Retinal pigment epithelial cell (primary cell): ENCODE measurements at regions not wholly inside any gene's neighbourhood (a gene's known extent, or its start where the extent isn't known, plus 50 kb on each side); places are given as distances from the start of the nearest gene placed in this dataset.

ENCODE experiments used
- DNase-seq: peaks from one replicate; pipeline ENCODE4 v3.0.0-alpha.2; 2010; ENCODE audit warnings: low read depth
- H3K4me3 ChIP-seq: 2 replicates; pipeline ENCODE4 v1.5.1; 2011; ENCODE audit warnings: mild to moderate bottlenecking, low read length, control low read depth, moderate library complexity
- CTCF ChIP-seq: conservative IDR thresholded peaks from 2 replicates; pipeline ENCODE4 v1.5.1; 2011; ENCODE audit warnings: low read depth, low read length, control low read depth, inconsistent platforms

GRCh38 chr1:98305362-98305761, 356.2 kb upstream of the SNX7 start:
- TF ChIP-seq CTCF, result no peak
- no peak overlapping the region for H3K4me3 ChIP-seq
- DNase-seq, result no peak

DNA sequence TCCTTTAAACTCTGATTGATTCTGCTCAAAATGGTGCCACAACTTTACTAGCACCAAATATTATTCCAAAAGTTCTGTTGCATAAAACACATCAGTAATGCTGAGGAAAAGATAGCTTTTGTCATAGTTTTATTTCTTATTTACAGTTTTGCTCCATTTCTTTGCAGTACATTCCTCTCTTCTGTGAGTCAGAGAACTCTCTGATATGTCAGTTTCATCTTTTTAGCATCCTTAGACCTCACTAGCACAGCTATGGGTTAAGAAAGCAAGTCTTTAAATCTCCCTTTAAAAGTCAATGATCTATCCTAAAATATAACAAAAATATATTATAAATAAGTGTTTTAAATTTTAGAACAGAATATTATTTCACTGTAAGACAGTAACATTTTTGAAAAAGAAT, 356.6 kb upstream of the SNX7 start:
- no peak for DNase-seq
- H3K4me3 ChIP-seq, result no peak overlapping the region
- no peak for TF ChIP-seq CTCF

DNA sequence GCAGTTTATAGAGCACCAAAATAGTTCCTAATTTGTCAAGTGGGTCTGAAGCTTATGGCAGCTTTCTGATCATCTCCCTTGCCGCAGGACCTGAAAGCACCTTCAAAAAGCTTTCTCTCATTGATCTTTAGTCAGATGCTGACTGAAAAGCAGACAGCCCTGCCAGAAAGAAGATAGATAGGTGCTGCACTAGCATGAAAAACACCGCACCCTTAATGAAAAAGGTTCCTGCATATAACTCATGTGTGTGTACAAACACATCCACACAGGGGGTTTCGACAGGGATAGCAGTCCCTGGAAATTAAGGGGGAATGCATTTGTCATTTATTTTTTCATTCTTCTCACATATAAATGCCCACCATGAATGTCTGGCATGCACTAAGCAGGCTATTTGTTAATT, 361.7 kb upstream of the SNX7 start:
- no peak for TF ChIP-seq CTCF
- no peak overlapping the region for H3K4me3 ChIP-seq
- DNase-seq, result no peak

GRCh38 chr1:98299313-98299712, 362.2 kb upstream of the SNX7 start:
- DNase-seq, result no peak
- no peak overlapping the region for H3K4me3 ChIP-seq
- no peak for TF ChIP-seq CTCF

- DNase-seq, result no peak
- H3K4me3 ChIP-seq, result no peak overlapping the region
- no peak for TF ChIP-seq CTCF
These were observed 363.2 kb upstream of the SNX7 start for GRCh38 chr1:98298319-98298718.

- no peak for TF ChIP-seq CTCF
- no peak overlapping the region for H3K4me3 ChIP-seq
- DNase-seq, result no peak
These were observed 364.8 kb upstream of the SNX7 start for GRCh38 chr1:98296681-98297080.

- no peak for DNase-seq
These were observed 367.4 kb upstream of the SNX7 start for GRCh38 chr1:98294127-98294526.

More at GRCh38 chr1:98294127-98294526, 367.4 kb upstream of the SNX7 start:
- no peak overlapping the region for H3K4me3 ChIP-seq
- TF ChIP-seq CTCF, result no peak
